Panc1 (cell line): ENCODE measurements at regions not wholly inside any gene's neighbourhood (a gene's known extent, or its start where the extent isn't known, plus 50 kb on each side); places are given as distances from the start of the nearest gene placed in this dataset.

ENCODE experiments used
- ATAC-seq: fragments of 200-7000 bp; cut with Tn5 transposase; 2 replicates; pipeline ENCODE4 v1.9.1; 2020; ENCODE audit warnings: mild to moderate bottlenecking, moderate library complexity
- BruUV-seq: library from RNA; stranded (reverse); fragments of 400-500 nt; replicated peaks from 2 replicates; lab custom pipeline; 2021; lab: Mats Ljungman, UMichigan
- CTCF ChIA-PET: fragments of 300-600 bp; sonication (Branson Sonifier 250); formaldehyde crosslinking; loops from one replicate; lab custom pipeline; 2022; ENCODE audit warnings: antibody characterized with exemption; lab: Charles Lee
- POLR2A ChIA-PET: fragments of 300-600 bp; sonication (Branson Sonifier 250); formaldehyde crosslinking; loops from one replicate; lab custom pipeline; 2022; ENCODE audit warnings: antibody characterized with exemption; lab: Charles Lee
- DNase-seq: peaks from one replicate; pipeline ENCODE4 v3.0.0-alpha.2; 2010; ENCODE audit warnings: low read depth, low spot score
- H3K27ac ChIP-seq: 2 replicates; pipeline ENCODE4 v1.5.1; 2011; ENCODE audit warnings: mild to moderate bottlenecking, low read length, inconsistent platforms
- H3K27me3 ChIP-seq: fragments of 200-500 bp; sonication (Bioruptor generic); 2 replicates; pipeline ENCODE4 v1.6.0; 2014; ENCODE audit warnings: low read length, inconsistent platforms; ENCODE audit not compliant: control insufficient read depth, insufficient read depth
- H3K36me3 ChIP-seq: fragments of 200-500 bp; sonication (Bioruptor generic); 2 replicates; pipeline ENCODE4 v1.5.1; 2014; ENCODE audit warnings: inconsistent platforms, mild to moderate bottlenecking, low read length, moderate library complexity; ENCODE audit not compliant: control insufficient read depth, insufficient read depth
- H3K4me1 ChIP-seq: 2 replicates; pipeline ENCODE4 v1.5.1; 2011; ENCODE audit warnings: inconsistent platforms, mild to moderate bottlenecking, low read length, moderate library complexity; ENCODE audit not compliant: control insufficient read depth, insufficient read depth
- H3K4me3 ChIP-seq, 2 experiments: 2 replicates each; pipeline ENCODE4 v1.5.1; 2011 to 2012; ENCODE audit warnings: low read depth in 2 of 2, low read length in 2 of 2, mild to moderate bottlenecking in 2 of 2, inconsistent platforms in 1 of 2, moderate library complexity in 1 of 2
- H3K9me3 ChIP-seq: fragments of 200-500 bp; sonication (Bioruptor generic); 2 replicates; pipeline ENCODE4 v1.5.1; 2014; ENCODE audit warnings: low read depth, mild to moderate bottlenecking, inconsistent platforms, low read length, moderate library complexity; ENCODE audit not compliant: control insufficient read depth, insufficient read depth
- CTCF ChIP-seq: fragments of 450-650 bp; IDR thresholded peaks from 2 replicates; pipeline ENCODE4 v1.5.1; 2017; ENCODE audit warnings: mild to moderate bottlenecking
- POLR2AphosphoS5 ChIP-seq: IDR thresholded peaks from 2 replicates; pipeline ENCODE4 v1.6.1; 2012; ENCODE audit warnings: mild to moderate bottlenecking, low read depth, low read length, moderate library complexity
- REST ChIP-seq, 2 experiments: IDR thresholded peaks; 2 replicates each; pipeline ENCODE4 v1.6.1; 2011 to 2012; ENCODE audit warnings: low read depth in 2 of 2, control low read depth in 1 of 2, low read length in 1 of 2, mild to moderate bottlenecking in 1 of 2, moderate library complexity in 1 of 2; ENCODE audit not compliant: insufficient read depth in 1 of 2
- SIN3A ChIP-seq: IDR thresholded peaks from 2 replicates; pipeline ENCODE4 v1.6.1; 2012; ENCODE audit warnings: low read depth, mild to moderate bottlenecking, low read length, moderate library complexity, borderline replicate concordance; ENCODE audit not compliant: insufficient read depth
- TCF7L2 ChIP-seq: IDR thresholded peaks from 2 replicates; pipeline ENCODE4 v1.6.1; 2011; ENCODE audit warnings: mild to moderate bottlenecking, low read depth, low read length, inconsistent platforms
- in situ Hi-C: cut with HindIII; loops from 2 replicates; pipeline ENCODE4 v1.10.0; 2016; ENCODE audit warnings: low sequenced_read_pairs, low pct_unique_long_range_greater_than_20kb
- intact Hi-C: fragments of 100-400 bp; cut with micrococcal nuclease; formaldehyde crosslinking; loops from one replicate; pipeline ENCODE4 v1.10.0; 2022; ENCODE audit not compliant: unreplicated experiment

- no peak overlapping the region for H3K4me3 ChIP-seq
- no peaks in the 10 kb centered on the region for H3K9me3 ChIP-seq
- POLR2A ChIA-PET: no interaction called here
- TF ChIP-seq TCF7L2 (no peak), SIN3A (no peak), REST (IDR thresholded peaks at IDR 0.05; ENCODE audit: insufficient read depth in 1 of 2, low read depth in 2 of 2, low read length in 1 of 2) (no peak), CTCF (no peak), POLR2AphosphoS5 (no peak)
- in situ Hi-C loops (no loop called here), intact Hi-C loops (no loop called here)
- ATAC-seq (no peak), DNase-seq (no peak)
- BruUV-seq: no TSS peak
- H3K27ac ChIP-seq: no peak overlapping the region
- no peaks in the 10 kb centered on the region for H3K27me3 ChIP-seq
- H3K36me3 ChIP-seq: no peaks in the 10 kb centered on the region
- no peaks in the 10 kb centered on the region for H3K4me1 ChIP-seq
- CTCF ChIA-PET: no interaction called here
Measured at GRCh38 chr6:98695091-98695801, 139.1 kb upstream of the POU3F2 start.

DNA sequence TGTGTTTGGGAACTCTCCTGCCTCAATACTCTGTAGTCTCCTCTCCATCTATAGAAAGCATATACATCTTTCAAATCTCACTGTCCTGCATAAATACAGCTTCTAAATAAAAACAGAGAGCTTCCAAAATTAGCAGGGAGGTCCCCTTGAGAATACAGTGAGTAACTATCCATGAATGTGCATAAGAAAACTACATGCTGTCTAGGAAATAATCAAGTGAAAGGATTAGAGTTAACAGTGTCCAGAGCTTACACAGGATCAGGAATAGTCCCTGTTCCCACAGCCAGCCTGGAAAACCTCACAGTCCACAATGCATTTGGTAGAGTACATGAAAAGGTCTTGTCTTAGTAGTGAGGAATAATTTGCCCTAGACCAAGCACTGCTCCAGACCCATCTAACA is 123.0 kb upstream of the POU3F2 start:
- intact Hi-C loops (no loop called here), in situ Hi-C loops (no loop called here)
- Histone ChIP-seq H3K4me1 (no peaks in the 10 kb centered on the region), H3K27me3 (0 out of 2 replicates have a peak, but pooled peaks cover 2% of the 10 kb centered on the region), H3K9me3 (no peaks in the 10 kb centered on the region), H3K27ac (no peak overlapping the region), H3K36me3 (no peaks in the 10 kb centered on the region), H3K4me3 (no peak overlapping the region)
- TF ChIP-seq POLR2AphosphoS5 (no peak), SIN3A (no peak), REST (IDR thresholded peaks at IDR 0.05; ENCODE audit: insufficient read depth in 1 of 2, low read depth in 2 of 2, low read length in 1 of 2) (no peak), TCF7L2 (no peak), CTCF (no peak)
- DNase-seq: no peak
- ChIA-PET CTCF (no interaction called here), POLR2A (no interaction called here)
- no TSS peak for BruUV-seq
- no peak for ATAC-seq
